IMR-90 (cell line): ENCODE measurements at regions not wholly inside any gene's neighbourhood (a gene's known extent, or its start where the extent isn't known, plus 50 kb on each side); places are given as distances from the start of the nearest gene placed in this dataset.
"Not testable (repeated sequence)": the region's sequence is repeated elsewhere in the genome, so short reads cannot be mapped to it uniquely, and the experiment has no call there.

Source experiments
- ATAC-seq: fragments of 200-7000 bp; cut with Tn5 transposase; 2 replicates; pipeline ENCODE4 v1.9.1; 2020; ENCODE audit warnings: low read depth, mild to moderate bottlenecking, moderate library complexity
- BruUV-seq: library from RNA; stranded (reverse); fragments of 400-500 nt; replicated peaks from 2 replicates; lab custom pipeline; 2021; lab: Mats Ljungman, UMichigan
- CTCF ChIA-PET: fragments of 300-600 bp; formaldehyde crosslinking; extraction: SDS; loops from one replicate; lab custom pipeline; 2021; ENCODE audit warnings: antibody characterized with exemption; lab: Yijun Ruan, JAX
- POLR2A ChIA-PET: fragments of 300-600 bp; sonication (Branson Sonifier 250); formaldehyde crosslinking; loops from one replicate; lab custom pipeline; 2022; ENCODE audit warnings: antibody characterized with exemption; ENCODE audit not compliant: unreplicated experiment; lab: Charles Lee
- DNase-seq: peaks from one replicate; pipeline ENCODE4 v3.0.0; 2013
- H2AFZ ChIP-seq: replicated peaks from 2 replicates; pipeline ENCODE3; 2013; ENCODE audit warnings: low read length, mild to moderate bottlenecking; ENCODE audit not compliant: poor library complexity
- H2AK5ac ChIP-seq: 2 replicates; pipeline ENCODE4 v1.6.1; 2013; ENCODE audit warnings: low read depth, low read length, inconsistent platforms
- H2AK9ac ChIP-seq: replicated peaks from 2 replicates; pipeline ENCODE3; 2013; ENCODE audit warnings: mild to moderate bottlenecking, low read depth, low read length, moderate library complexity; ENCODE audit not compliant: poor library complexity
- H2BK120ac ChIP-seq: 2 replicates; pipeline ENCODE4 v1.6.1; 2013; ENCODE audit warnings: low read depth, low read length, inconsistent platforms
- H2BK15ac ChIP-seq: 3 replicates; pipeline ENCODE4 v1.6.1; 2013; ENCODE audit warnings: low read depth, low read length, inconsistent platforms
- H2BK20ac ChIP-seq: 2 replicates; pipeline ENCODE4 v1.6.1; 2013; ENCODE audit warnings: low read depth, mild to moderate bottlenecking, inconsistent platforms, low read length, moderate library complexity
- H2BK5ac ChIP-seq: 2 replicates; pipeline ENCODE4 v1.6.1; 2013; ENCODE audit warnings: mild to moderate bottlenecking, low read depth, low read length, inconsistent platforms; ENCODE audit not compliant: poor library complexity, severe bottlenecking
- H3K14ac ChIP-seq: replicated peaks from 2 replicates; pipeline ENCODE4 v1.6.1; 2013; ENCODE audit warnings: low read depth, low read length, inconsistent platforms
- H3K18ac ChIP-seq: 2 replicates; pipeline ENCODE4 v1.6.1; 2013; ENCODE audit warnings: low read depth, low read length, control low read depth
- H3K23ac ChIP-seq: 2 replicates; pipeline ENCODE4 v1.6.1; 2013; ENCODE audit warnings: low read depth, low read length, inconsistent platforms
- H3K27ac ChIP-seq: 2 replicates; pipeline ENCODE4 v1.5.1; 2013; ENCODE audit warnings: mild to moderate bottlenecking, control low read depth, low read length; ENCODE audit not compliant: insufficient read depth
- H3K27me3 ChIP-seq: 2 replicates; pipeline ENCODE4 v1.6.1; 2013; ENCODE audit warnings: low read length; ENCODE audit not compliant: control insufficient read depth, insufficient read depth
- H3K36me3 ChIP-seq: 2 replicates; pipeline ENCODE4 v1.6.1; 2013; ENCODE audit warnings: low read length, mixed read lengths; ENCODE audit not compliant: control insufficient read depth, insufficient read depth
- H3K4ac ChIP-seq: 2 replicates; pipeline ENCODE4 v1.6.1; 2013; ENCODE audit warnings: low read depth, low read length, inconsistent platforms
- H3K4me1 ChIP-seq: 2 replicates; pipeline ENCODE4 v1.6.1; 2013; ENCODE audit warnings: low read length, mixed read lengths; ENCODE audit not compliant: control insufficient read depth, insufficient read depth
- H3K4me2 ChIP-seq: 2 replicates; pipeline ENCODE4 v1.6.1; 2013; ENCODE audit warnings: low read depth, mild to moderate bottlenecking, control low read depth, low read length, moderate library complexity
- H3K4me3 ChIP-seq: 2 replicates; pipeline ENCODE4 v1.5.1; 2013; ENCODE audit warnings: low read depth, mild to moderate bottlenecking, control low read depth, low read length, moderate library complexity; ENCODE audit not compliant: insufficient read depth
- H3K56ac ChIP-seq: 2 replicates; pipeline ENCODE4 v1.6.1; 2013; ENCODE audit warnings: low read length, inconsistent platforms; ENCODE audit not compliant: insufficient read depth; ENCODE audit errors: extremely low read depth
- H3K79me1 ChIP-seq, 2 experiments: 2 replicates each; pipeline ENCODE4 v1.6.1; 2013; ENCODE audit warnings: low read length in 2 of 2, inconsistent platforms in 1 of 2, low read depth in 1 of 2
- H3K9ac ChIP-seq: 2 replicates; pipeline ENCODE4 v1.6.1; 2013; ENCODE audit warnings: low read depth, low read length, control low read depth
- H3K9me1 ChIP-seq: 2 replicates; pipeline ENCODE4 v1.6.1; 2013; ENCODE audit warnings: low read length, inconsistent platforms; ENCODE audit not compliant: insufficient read depth
- H3K9me3 ChIP-seq: 2 replicates; pipeline ENCODE4 v1.6.1; 2013; ENCODE audit warnings: low read length; ENCODE audit not compliant: control insufficient read depth, insufficient read depth
- H4K20me1 ChIP-seq: 2 replicates; pipeline ENCODE4 v1.6.1; 2013; ENCODE audit warnings: low read length, inconsistent platforms; ENCODE audit not compliant: insufficient read depth
- H4K5ac ChIP-seq: 2 replicates; pipeline ENCODE4 v1.6.1; 2013; ENCODE audit warnings: mild to moderate bottlenecking, low read depth, low read length, control low read depth
- H4K8ac ChIP-seq, 2 experiments: 2 replicates each; pipeline ENCODE4 v1.6.1; 2013; ENCODE audit warnings: low read depth in 2 of 2, low read length in 2 of 2, control low read depth in 1 of 2, inconsistent platforms in 1 of 2
- H4K91ac ChIP-seq: 2 replicates; pipeline ENCODE4 v1.6.1; 2013; ENCODE audit warnings: low read depth, low read length, inconsistent platforms; ENCODE audit not compliant: insufficient read depth
- WGBS, 2 experiments: methylation state at CpG; one replicate each; pipeline versions ENCODE4 v1.1.5 to v1.1.7; 2013; ENCODE audit warnings: missing lambda C conversion rate in 2 of 2; ENCODE audit not compliant: insufficient read length in 1 of 2; ENCODE audit errors: extremely low coverage in 2 of 2; 5-methylcytosine and 5-hydroxymethylcytosine counted together
- dilution Hi-C: fragments of 300-500 bp; cut with HindIII; formaldehyde crosslinking; loops from one replicate; pipeline ENCODE4 v1.14.3; 2018; ENCODE audit warnings: low sequenced_read_pairs; ENCODE audit not compliant: unreplicated experiment
- in situ Hi-C: fragments of 300-500 bp; cut with MboI; formaldehyde crosslinking; loops from 3 replicates; pipeline ENCODE4 v1.14.3; 2019; ENCODE audit warnings: low sequenced_read_pairs, inconsistent platforms, mixed read lengths
- intact Hi-C: fragments of 100-400 bp; cut with micrococcal nuclease; formaldehyde crosslinking; loops from 2 replicates; pipeline ENCODE4 v1.10.0; 2022

GRCh38 chr17:30726310-30726709, 98.2 kb downstream of the CRLF3 start:
- H3K4me2 ChIP-seq, H4K91ac ChIP-seq, ATAC-seq, H2BK15ac ChIP-seq, H4K5ac ChIP-seq, CTCF ChIA-PET, H3K56ac ChIP-seq, H3K18ac ChIP-seq, H3K27me3 ChIP-seq, H2BK5ac ChIP-seq, H4K20me1 ChIP-seq, H3K4ac ChIP-seq, H3K23ac ChIP-seq, BruUV-seq, H2AK9ac ChIP-seq, H2AK5ac ChIP-seq, in situ Hi-C loops, H2BK120ac ChIP-seq, dilution Hi-C loops, DNase-seq, H4K8ac ChIP-seq, H3K9me1 ChIP-seq, H3K4me3 ChIP-seq, intact Hi-C loops, H3K36me3 ChIP-seq, H2BK20ac ChIP-seq, H3K9ac ChIP-seq, H3K14ac ChIP-seq, H3K4me1 ChIP-seq, H2AFZ ChIP-seq, H3K27ac ChIP-seq, H3K9me3 ChIP-seq: not testable (repeated sequence)
- H3K79me1 ChIP-seq = peaks cover 0 to 17% of the 10 kb centered on the region in 2 experiments; a peak in 3 of 4 replicates
- 98% methylated on average over 6 of the region's 9 CpGs; no CpG with 5 or more reads in 1 of the 2 experiments for WGBS, 2 experiments
- POLR2A ChIA-PET = interaction anchor here (0.6 kb wide), 1 partner anchor 345 kb away, joined by 3 read pairs; no protein-coding TSS in a partner anchor

GRCh38 chr17:30724034-30724650, 100.3 kb downstream of the CRLF3 start:
- H2BK120ac ChIP-seq, DNase-seq, CTCF ChIA-PET, dilution Hi-C loops, H4K5ac ChIP-seq, H3K36me3 ChIP-seq, H2AK9ac ChIP-seq, H2BK20ac ChIP-seq, ATAC-seq, H3K14ac ChIP-seq, H3K27ac ChIP-seq, H3K9me1 ChIP-seq, H3K27me3 ChIP-seq, H2BK15ac ChIP-seq, H4K91ac ChIP-seq, H2AK5ac ChIP-seq, H3K4me1 ChIP-seq, H2BK5ac ChIP-seq, H3K23ac ChIP-seq, H4K8ac ChIP-seq, BruUV-seq, H2AFZ ChIP-seq, POLR2A ChIA-PET, H3K4me2 ChIP-seq, H3K4ac ChIP-seq, H3K18ac ChIP-seq, intact Hi-C loops, H3K56ac ChIP-seq, H3K4me3 ChIP-seq, H4K20me1 ChIP-seq, H3K9ac ChIP-seq, H3K9me3 ChIP-seq: not testable (repeated sequence)
- in situ Hi-C loops = loop anchor here (25.0 kb wide), 1 partner anchor 412 kb away; no protein-coding TSS in a partner anchor
- WGBS, 2 experiments = 100% methylated on average over 2 of the region's 11 CpGs; no CpG with 5 or more reads in 1 of the 2 experiments
- H3K79me1 ChIP-seq = peaks cover 0 to 14% of the 10 kb centered on the region in 2 experiments; a peak in 2 of 4 replicates
